ENCODE measurements at regions not wholly inside any gene's neighbourhood (a gene's known extent, or its start where the extent isn't known, plus 50 kb on each side); places are given as distances from the start of the nearest gene placed in this dataset.

GRCh38 chr4:110824344-110824743 is 201.5 kb upstream of the PITX2 start:
- Histone ChIP-seq H2AFZ (ENCODE audit: low read depth, low read length) (no peak overlapping the region), H3K4me1 (ENCODE audit: control insufficient read depth, extremely low read depth, insufficient read depth, low read length) (no peaks in the 10 kb centered on the region), H3K27me3 (ENCODE audit: control insufficient read depth in 2 of 2, insufficient read depth in 2 of 2, low read length in 2 of 2) (no peaks in the 10 kb centered on the region), H3K4me3 (replicated peaks in 1 of 3; ENCODE audit: insufficient read depth in 1 of 3, low read depth in 1 of 3, low read length in 3 of 3) (no peak overlapping the region), H3K9ac (replicated peaks; ENCODE audit: extremely low read depth, insufficient read depth, low read length) (no peak overlapping the region), H3K27ac (ENCODE audit: insufficient read depth, low read depth, low read length) (no peak overlapping the region), H3K36me3 (ENCODE audit: control insufficient read depth in 2 of 2, extremely low read depth in 1 of 2, insufficient read depth in 2 of 2, low read length in 2 of 2) (no peaks in the 10 kb centered on the region), H3K9me1 (replicated peaks; ENCODE audit: control insufficient read depth, extremely low read depth, insufficient read depth, low read length) (no peaks in the 10 kb centered on the region), H3K4me2 (ENCODE audit: insufficient read depth, low read length) (no peak overlapping the region), H4K20me1 (replicated peaks; ENCODE audit: control insufficient read depth, extremely low read depth, insufficient read depth, low read length) (no peaks in the 10 kb centered on the region), H3K9me3 (replicated peaks; ENCODE audit: control insufficient read depth, insufficient read depth, low read length) (no peaks in the 10 kb centered on the region), H3K79me2 (ENCODE audit: control insufficient read depth, insufficient read depth, low read length) (no peaks in the 10 kb centered on the region)
- CTCF ChIA-PET = no interaction called here
- dilution Hi-C loops (cut with MboI; ENCODE audit: extremely low pct_ligation_motif_present, low sequenced_read_pairs) (no loop called here), intact Hi-C loops (cut with micrococcal nuclease) (no loop called here)
- no peak for DNase-seq (ENCODE audit: low read depth, low spot score)
- TF ChIP-seq POLR2AphosphoS5 (IDR thresholded peaks at IDR 0.05; ENCODE audit: insufficient read depth, low read depth, low read length) (no peak), FOS (IDR thresholded peaks at IDR 0.05; ENCODE audit: borderline replicate concordance, insufficient read depth, low read length) (no peak), GATA2 (IDR thresholded peaks at IDR 0.05; ENCODE audit: insufficient read depth, insufficient read length, low read depth, low read length) (no peak), JUN (IDR thresholded peaks at IDR 0.05; ENCODE audit: borderline replicate concordance, insufficient read depth, insufficient read length, low read depth) (no peak)
- TF ChIP-seq, protein P1, sequence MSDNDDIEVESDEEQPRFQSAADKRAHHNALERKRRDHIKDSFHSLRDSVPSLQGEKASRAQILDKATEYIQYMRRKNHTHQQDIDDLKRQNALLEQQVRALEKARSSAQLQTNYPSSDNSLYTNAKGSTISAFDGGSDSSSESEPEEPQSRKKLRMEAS (IDR thresholded peaks at IDR 0.05; ENCODE audit: insufficient read depth, insufficient read length) = no peak
- TF ChIP-seq, protein P2, sequence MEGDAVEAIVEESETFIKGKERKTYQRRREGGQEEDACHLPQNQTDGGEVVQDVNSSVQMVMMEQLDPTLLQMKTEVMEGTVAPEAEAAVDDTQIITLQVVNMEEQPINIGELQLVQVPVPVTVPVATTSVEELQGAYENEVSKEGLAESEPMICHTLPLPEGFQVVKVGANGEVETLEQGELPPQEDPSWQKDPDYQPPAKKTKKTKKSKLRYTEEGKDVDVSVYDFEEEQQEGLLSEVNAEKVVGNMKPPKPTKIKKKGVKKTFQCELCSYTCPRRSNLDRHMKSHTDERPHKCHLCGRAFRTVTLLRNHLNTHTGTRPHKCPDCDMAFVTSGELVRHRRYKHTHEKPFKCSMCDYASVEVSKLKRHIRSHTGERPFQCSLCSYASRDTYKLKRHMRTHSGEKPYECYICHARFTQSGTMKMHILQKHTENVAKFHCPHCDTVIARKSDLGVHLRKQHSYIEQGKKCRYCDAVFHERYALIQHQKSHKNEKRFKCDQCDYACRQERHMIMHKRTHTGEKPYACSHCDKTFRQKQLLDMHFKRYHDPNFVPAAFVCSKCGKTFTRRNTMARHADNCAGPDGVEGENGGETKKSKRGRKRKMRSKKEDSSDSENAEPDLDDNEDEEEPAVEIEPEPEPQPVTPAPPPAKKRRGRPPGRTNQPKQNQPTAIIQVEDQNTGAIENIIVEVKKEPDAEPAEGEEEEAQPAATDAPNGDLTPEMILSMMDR (IDR thresholded peaks at IDR 0.05; ENCODE audit: extremely low read depth in 1 of 2, insufficient read depth in 1 of 2, low read depth in 1 of 2, low read length in 2 of 2) = no peak
- POLR2A ChIA-PET = no interaction called here
- no TSS peak for BruUV-seq (replicated peaks)
- no peak for FAIRE-seq

Measured in endothelial cell of umbilical vein (primary cell).